Gastroesophageal sphincter (tissue), 2 donors: ENCODE measurements at regions not wholly inside any gene's neighbourhood (a gene's known extent, or its start where the extent isn't known, plus 50 kb on each side); places are given as distances from the start of the nearest gene placed in this dataset.

Experiments used
- EP300 ChIP-seq: sonication (generic); formaldehyde crosslinking; IDR thresholded peaks from one replicate; pipeline ENCODE4 v1.6.1; 2017; ENCODE audit warnings: antibody characterized with exemption, mild to moderate bottlenecking
- POLR2A ChIP-seq, 2 donors: fragments of 450-650 bp; IDR thresholded peaks; one replicate each; pipeline ENCODE4 v1.6.1; 2017; ENCODE audit warnings: antibody characterized with exemption in 2 of 2, mild to moderate bottlenecking in 2 of 2, moderate library complexity in 1 of 2

GRCh38 chr11:81219661-81220060 lies 1514.0 kb downstream of the FAM181B start:
- TF ChIP-seq EP300 (no peak), POLR2A (IDR thresholded peaks at IDR 0.05) (no peak)
